ENCODE measurements at regions not wholly inside any gene's neighbourhood (a gene's known extent, or its start where the extent isn't known, plus 50 kb on each side); places are given as distances from the start of the nearest gene placed in this dataset.

DNA sequence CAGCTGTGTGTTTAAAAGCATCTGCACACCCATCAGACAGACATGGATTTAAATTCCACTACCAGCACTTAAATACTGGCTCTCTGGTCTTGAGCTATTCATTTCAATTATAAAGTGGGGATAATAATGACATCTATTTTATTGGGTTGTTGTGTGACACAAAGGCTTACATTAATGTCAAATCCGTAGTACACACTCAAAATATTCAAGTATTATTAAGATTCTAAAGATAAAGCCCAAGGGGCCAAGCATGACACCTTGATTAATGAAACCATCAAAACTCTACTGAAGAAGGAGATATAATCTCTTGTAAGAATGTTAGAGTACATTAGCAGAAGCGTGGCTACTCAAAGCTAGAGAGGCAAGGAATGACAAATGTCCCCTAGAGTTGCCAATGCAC, 743.0 kb downstream of the KCTD16 start (continued):
- TF ChIP-seq REST (IDR thresholded peaks at IDR 0.05; ENCODE audit: borderline replicate concordance), result no peak
- TF ChIP-seq REST (CRISPR knock-in tag; IDR thresholded peaks at IDR 0.05; ENCODE audit: low read depth), result no peak
- TF ChIP-seq E4F1 (CRISPR knock-in tag; IDR thresholded peaks at IDR 0.05; ENCODE audit: borderline replicate concordance), result no peak
- TF ChIP-seq, protein P1, sequence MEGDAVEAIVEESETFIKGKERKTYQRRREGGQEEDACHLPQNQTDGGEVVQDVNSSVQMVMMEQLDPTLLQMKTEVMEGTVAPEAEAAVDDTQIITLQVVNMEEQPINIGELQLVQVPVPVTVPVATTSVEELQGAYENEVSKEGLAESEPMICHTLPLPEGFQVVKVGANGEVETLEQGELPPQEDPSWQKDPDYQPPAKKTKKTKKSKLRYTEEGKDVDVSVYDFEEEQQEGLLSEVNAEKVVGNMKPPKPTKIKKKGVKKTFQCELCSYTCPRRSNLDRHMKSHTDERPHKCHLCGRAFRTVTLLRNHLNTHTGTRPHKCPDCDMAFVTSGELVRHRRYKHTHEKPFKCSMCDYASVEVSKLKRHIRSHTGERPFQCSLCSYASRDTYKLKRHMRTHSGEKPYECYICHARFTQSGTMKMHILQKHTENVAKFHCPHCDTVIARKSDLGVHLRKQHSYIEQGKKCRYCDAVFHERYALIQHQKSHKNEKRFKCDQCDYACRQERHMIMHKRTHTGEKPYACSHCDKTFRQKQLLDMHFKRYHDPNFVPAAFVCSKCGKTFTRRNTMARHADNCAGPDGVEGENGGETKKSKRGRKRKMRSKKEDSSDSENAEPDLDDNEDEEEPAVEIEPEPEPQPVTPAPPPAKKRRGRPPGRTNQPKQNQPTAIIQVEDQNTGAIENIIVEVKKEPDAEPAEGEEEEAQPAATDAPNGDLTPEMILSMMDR (IDR thresholded peaks at IDR 0.05 in 2 of 3, conservative IDR thresholded peaks at IDR 0.05 in 1 of 3; ENCODE audit: insufficient read depth in 2 of 3, low read depth in 1 of 3, low read length in 3 of 3), result no peak

Data from K562 (cell line).